HG02943 (cell line): ENCODE measurements at regions not wholly inside any gene's neighbourhood (a gene's known extent, or its start where the extent isn't known, plus 50 kb on each side); places are given as distances from the start of the nearest gene placed in this dataset.

Source experiments
- ATAC-seq: cut with Tn5 transposase; IDR thresholded peaks from one replicate; pipeline ENCODE4 v1.9.1; 2021; ENCODE audit warnings: mild to moderate bottlenecking, low read depth, moderate library complexity; ENCODE audit not compliant: unreplicated experiment

GRCh38 chr9:129507805-129508204 is 113.1 kb downstream of the C9orf50 start:
- no peak for ATAC-seq

- ATAC-seq = no peak
Observed at GRCh38 chr9:129506892-129507291, 114.0 kb downstream of the C9orf50 start.

GRCh38 chr9:129506041-129506440 is 114.9 kb downstream of the C9orf50 start:
- no peak for ATAC-seq

GRCh38 chr9:129505270-129505902 is 115.5 kb downstream of the C9orf50 start:
- no peak for ATAC-seq

DNA sequence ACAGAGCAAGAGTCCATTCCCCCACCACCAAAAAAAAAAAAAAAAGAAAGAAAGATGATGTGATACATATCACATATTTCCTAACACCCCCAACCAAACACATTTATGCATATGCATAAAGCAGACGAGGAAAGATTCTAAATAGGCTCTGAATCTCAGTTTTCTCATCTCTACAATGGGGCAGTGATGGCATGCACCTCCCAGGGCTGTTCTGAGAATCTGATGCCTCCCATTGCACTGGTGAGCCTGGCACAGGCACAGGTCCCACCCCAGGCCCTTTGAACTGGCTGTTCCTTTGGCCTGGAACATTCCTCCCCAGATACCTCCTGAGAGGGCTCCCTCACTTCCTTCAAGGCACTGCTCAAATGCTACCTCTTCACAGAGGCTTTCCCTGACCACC is 116.5 kb downstream of the C9orf50 start:
- ATAC-seq = no peak

GRCh38 chr9:129501771-129502319 is 119.1 kb downstream of the C9orf50 start:
- no peak for ATAC-seq

- ATAC-seq = no peak
Observed at GRCh38 chr9:129500863-129501770, 119.8 kb downstream of the C9orf50 start.

DNA sequence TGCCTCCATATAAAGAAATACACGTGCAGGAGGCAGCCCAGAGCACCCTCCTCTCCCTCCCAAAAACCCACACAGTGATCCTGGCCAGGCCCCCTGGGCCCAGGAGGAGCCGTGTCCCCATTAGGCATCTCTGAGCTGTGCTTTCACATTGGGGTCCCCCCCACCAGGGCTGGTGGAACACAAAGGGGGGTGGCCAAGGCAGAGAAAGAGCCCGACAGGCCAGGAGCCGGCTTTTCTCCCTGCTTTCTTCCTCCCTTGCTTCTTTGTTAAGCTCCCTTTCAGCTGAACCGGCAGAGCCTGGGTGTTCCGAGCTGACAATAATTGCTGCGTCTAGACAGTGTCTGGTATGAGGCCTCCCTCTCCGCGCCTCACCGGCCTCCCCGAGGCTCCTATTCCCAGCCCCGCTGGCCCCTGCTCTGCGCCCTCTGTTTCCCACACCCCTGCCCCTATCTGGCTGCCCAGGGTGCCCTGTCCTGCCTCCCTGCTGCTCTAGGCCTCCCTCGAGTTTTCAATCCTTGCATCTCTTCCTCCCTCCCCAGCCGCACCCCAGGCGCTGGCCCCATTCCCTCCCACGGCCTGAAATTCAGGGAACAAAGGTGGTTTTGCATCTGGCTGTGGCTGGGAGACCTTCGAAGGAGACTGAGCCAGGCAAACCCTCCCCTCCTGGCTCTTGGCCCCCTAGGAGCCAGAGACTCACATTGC is 120.6 kb downstream of the C9orf50 start:
- ATAC-seq = no peak

DNA sequence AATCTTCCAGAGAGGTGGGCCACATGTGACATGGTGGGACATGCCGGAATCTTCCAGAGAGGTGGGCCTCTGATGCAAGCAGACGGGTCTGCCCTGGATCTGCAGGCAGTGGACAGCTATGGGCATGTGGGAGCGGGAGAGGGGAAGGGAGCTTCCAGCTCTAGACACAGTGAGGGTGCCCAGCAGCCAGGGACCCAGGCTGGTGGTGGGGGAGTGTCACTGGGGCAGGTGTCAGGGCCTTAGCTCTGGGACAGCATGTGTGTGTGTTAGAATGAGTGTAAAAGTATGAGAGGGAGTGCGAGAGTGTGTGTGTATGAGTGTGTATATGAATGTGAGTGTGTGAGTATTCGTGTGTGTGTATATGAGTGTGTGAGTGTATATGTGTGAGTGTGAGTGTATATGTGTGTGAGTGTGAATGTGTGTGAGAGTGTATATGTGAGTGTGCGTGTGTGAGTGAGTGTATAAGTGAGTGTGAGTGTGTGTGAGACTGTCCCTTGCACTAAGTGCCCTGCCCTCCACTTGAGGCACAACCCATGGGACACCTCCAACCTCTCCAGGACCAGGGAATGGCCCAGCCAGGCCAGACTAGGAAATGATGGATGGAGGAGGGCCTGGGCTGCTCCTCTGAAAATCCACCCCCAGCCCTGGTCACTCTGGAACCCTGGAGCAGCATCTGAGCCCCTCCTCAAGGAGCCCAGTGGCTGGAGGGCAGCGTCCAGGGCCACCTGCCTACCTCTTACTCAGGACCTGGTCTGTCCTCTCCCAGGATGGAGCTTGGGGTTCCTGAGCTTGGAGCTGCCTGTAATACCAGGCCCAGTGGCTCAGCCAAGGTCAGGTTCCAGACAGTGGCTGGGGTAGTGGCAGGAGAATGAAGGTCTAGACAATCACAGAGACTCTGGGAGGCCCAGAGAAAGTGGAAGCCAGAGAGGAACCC is 122.2 kb downstream of the C9orf50 start:
- ATAC-seq = no peak

GRCh38 chr9:129497813-129498450 is 123.0 kb downstream of the C9orf50 start:
- ATAC-seq = no peak

GRCh38 chr9:129497005-129497812 is 123.7 kb downstream of the C9orf50 start:
- no peak for ATAC-seq

- ATAC-seq = no peak
Observed at GRCh38 chr9:129496473-129497004, 124.4 kb downstream of the C9orf50 start.

DNA sequence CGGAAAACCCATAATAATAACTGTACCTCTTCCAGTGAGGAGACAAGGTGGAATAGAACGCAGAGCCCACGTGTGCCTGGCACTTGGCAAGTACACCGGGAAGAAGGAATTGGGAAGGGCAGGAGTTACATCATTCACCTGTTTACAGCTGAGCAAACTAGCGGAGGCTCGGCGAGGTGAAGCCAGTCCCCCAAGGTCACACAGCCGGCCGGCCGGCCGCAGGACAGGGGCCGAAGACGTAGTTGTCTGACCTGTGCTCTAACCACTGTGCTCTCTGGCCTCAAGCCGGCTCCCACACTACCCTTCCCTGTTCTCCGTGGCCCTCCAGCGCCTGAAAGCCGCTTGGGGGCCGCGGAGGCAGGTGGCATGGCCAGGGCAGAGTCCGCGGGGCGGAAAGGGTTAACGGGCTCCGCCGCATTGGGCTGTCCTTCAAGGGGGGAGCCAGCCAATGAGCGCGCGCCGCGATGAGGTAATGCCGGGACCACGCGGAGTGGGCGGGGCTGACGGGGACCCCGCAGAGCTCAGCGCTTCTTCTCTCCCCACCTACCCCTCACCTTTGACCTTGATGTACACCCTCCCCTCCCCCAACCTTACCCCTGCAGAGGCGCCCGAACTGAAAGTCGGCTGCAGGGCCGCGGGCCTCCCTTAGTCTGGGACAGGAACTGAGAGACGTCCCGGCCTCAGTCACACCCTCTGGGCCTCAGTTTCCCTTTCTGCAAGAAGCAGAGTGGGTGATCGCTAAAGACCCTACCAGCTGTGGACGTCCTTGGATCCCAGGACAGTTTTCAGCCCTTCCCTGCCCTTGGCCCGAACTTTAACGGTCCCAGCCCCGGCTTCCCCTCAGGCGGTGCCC is 125.1 kb downstream of the C9orf50 start:
- no peak for ATAC-seq

GRCh38 chr9:129494113-129494789 is 126.7 kb downstream of the C9orf50 start:
- ATAC-seq = no peak

GRCh38 chr9:129493706-129494047 is 127.2 kb downstream of the C9orf50 start:
- no peak for ATAC-seq

DNA sequence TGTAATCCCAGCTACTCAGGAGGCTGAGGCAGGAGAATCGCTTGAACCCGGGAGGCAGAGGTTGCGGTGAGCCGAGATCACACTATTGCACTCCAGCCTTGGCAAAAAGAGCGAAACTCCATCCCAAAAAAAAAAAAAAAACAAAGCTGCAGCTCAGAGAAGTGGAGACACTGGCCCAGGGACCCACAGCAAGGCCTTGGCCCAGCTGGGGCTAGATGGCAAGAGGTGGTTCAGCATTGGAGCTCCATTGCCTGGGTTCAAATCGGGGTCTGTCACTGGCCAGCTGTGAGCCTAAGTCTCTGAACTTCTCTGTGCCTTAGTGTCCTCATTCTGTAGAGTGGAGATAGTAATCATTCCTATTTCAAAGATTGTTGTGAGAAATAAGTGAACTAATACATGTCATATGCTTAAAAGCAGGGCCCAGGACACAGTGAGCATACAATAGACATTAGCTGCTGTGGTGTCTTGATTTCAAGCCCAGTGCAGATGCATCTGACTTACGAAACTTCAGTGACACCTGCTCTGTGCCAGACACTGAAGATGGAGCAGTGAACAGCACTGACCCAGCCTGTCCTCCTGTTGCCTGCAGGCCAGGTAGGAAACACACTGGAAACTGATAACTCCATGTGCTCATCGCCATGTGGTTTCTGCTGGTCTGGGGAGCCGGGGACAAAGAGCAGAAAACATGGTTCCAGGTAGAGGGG is 127.7 kb downstream of the C9orf50 start:
- no peak for ATAC-seq
